Astrocyte of the spinal cord (primary cell): ENCODE measurements at regions not wholly inside any gene's neighbourhood (a gene's known extent, or its start where the extent isn't known, plus 50 kb on each side); places are given as distances from the start of the nearest gene placed in this dataset.
"Not testable (repeated sequence)": the region's sequence is repeated elsewhere in the genome, so short reads cannot be mapped to it uniquely, and the experiment has no call there.

ENCODE experiments used
- DNase-seq: peaks from one replicate; pipeline ENCODE4 v3.0.0; 2011; ENCODE audit warnings: low read depth, low spot score
- H3K4me3 ChIP-seq: 2 replicates; pipeline ENCODE4 v1.5.1; 2011; ENCODE audit warnings: low read depth, mild to moderate bottlenecking, low read length, moderate library complexity
- CTCF ChIP-seq: IDR thresholded peaks from 2 replicates; pipeline ENCODE4 v1.5.1; 2012; ENCODE audit warnings: low read depth, mild to moderate bottlenecking, low read length, inconsistent platforms
- in situ Hi-C: cut with HindIII; loops from 2 replicates; pipeline ENCODE4 v1.10.0; 2017; ENCODE audit warnings: low sequenced_read_pairs

- no peak for TF ChIP-seq CTCF
These were observed 57.3 kb upstream of the NOVA1 start for GRCh38 chr14:26655128-26655527.

GRCh38 chr14:26663506-26663905, 65.7 kb upstream of the NOVA1 start:
- no peak for DNase-seq
- TF ChIP-seq CTCF, result no peak
- in situ Hi-C loops, result no loop called here
- H3K4me3 ChIP-seq, result no peak overlapping the region

More at GRCh38 chr14:26655128-26655527, 57.3 kb upstream of the NOVA1 start:
- no peak for DNase-seq
- H3K4me3 ChIP-seq, result no peak overlapping the region
- in situ Hi-C loops, result no loop called here

- DNase-seq, in situ Hi-C loops, H3K4me3 ChIP-seq: not testable (repeated sequence)
These were observed 81.0 kb upstream of the NOVA1 start for GRCh38 chr14:26678732-26679420.

GRCh38 chr14:26685401-26685800, 87.6 kb upstream of the NOVA1 start:
- in situ Hi-C loops, result no loop called here
- DNase-seq, result no peak
- H3K4me3 ChIP-seq, result no peak overlapping the region
- no peak for TF ChIP-seq CTCF

GRCh38 chr14:26687301-26687837, 89.5 kb upstream of the NOVA1 start:
- H3K4me3 ChIP-seq, result no peak overlapping the region
- in situ Hi-C loops, result no loop called here
- no peak for TF ChIP-seq CTCF
- no peak for DNase-seq

- no peak overlapping the region for H3K4me3 ChIP-seq
- in situ Hi-C loops, result no loop called here
- DNase-seq, result no peak
- TF ChIP-seq CTCF, result no peak
These were observed 96.7 kb upstream of the NOVA1 start for GRCh38 chr14:26694521-26694920.

- peak; percentile 43 for DNase-seq
- H3K4me3 ChIP-seq, result no peak overlapping the region
- TF ChIP-seq CTCF, result no peak
- in situ Hi-C loops, result no loop called here
These were observed 104.9 kb upstream of the NOVA1 start for GRCh38 chr14:26702721-26703230.
